Endothelial cell (in vitro differentiated cells): ENCODE measurements at regions not wholly inside any gene's neighbourhood (a gene's known extent, or its start where the extent isn't known, plus 50 kb on each side); places are given as distances from the start of the nearest gene placed in this dataset.

Experiments
- DNase-seq: peaks from one replicate; pipeline ENCODE4 v3.0.0; 2021; ENCODE audit warnings: low spot score
- H3K27ac Mint-ChIP-seq: one replicate; pipeline ENCODE4 v1.8.0; 2021; ENCODE audit warnings: mixed read lengths, inconsistent platforms; ENCODE audit not compliant: unreplicated experiment
- H3K27me3 Mint-ChIP-seq: one replicate; pipeline ENCODE4 v1.8.0; 2021; ENCODE audit warnings: mild to moderate bottlenecking, moderate library complexity, mixed read lengths, inconsistent platforms; ENCODE audit not compliant: unreplicated experiment
- H3K36me3 Mint-ChIP-seq: one replicate; pipeline ENCODE4 v1.8.0; 2021; ENCODE audit warnings: mild to moderate bottlenecking, low read depth, mixed read lengths, inconsistent platforms; ENCODE audit not compliant: unreplicated experiment
- H3K4me1 Mint-ChIP-seq: one replicate; pipeline ENCODE4 v1.8.0; 2021; ENCODE audit warnings: mild to moderate bottlenecking, mixed read lengths, inconsistent platforms; ENCODE audit not compliant: unreplicated experiment
- H3K4me3 Mint-ChIP-seq: one replicate; pipeline ENCODE4 v1.8.0; 2021; ENCODE audit warnings: mild to moderate bottlenecking, mixed read lengths, inconsistent platforms; ENCODE audit not compliant: unreplicated experiment
- H3K9me3 Mint-ChIP-seq: one replicate; pipeline ENCODE4 v1.8.0; 2021; ENCODE audit warnings: mixed read lengths, inconsistent platforms; ENCODE audit not compliant: unreplicated experiment
- CTCF ChIP-seq: fragments of 200-600 bp; sonication (generic); IDR thresholded peaks from one replicate; pipeline ENCODE4 v1.5.0; 2021; ENCODE audit warnings: antibody characterized with exemption; ENCODE audit not compliant: unreplicated experiment

GRCh38 chr6:7048894-7049293 lies 58.9 kb upstream of the RREB1 start:
- DNase-seq, result no peak
- no peak for TF ChIP-seq CTCF
- peaks cover 8% of the 10 kb centered on the region for H3K27me3 Mint-ChIP-seq
- no peaks in the 10 kb centered on the region for H3K9me3 Mint-ChIP-seq
- H3K4me1 Mint-ChIP-seq, result peaks cover 5% of the 10 kb centered on the region
- H3K36me3 Mint-ChIP-seq, result peaks cover 3% of the 10 kb centered on the region
- no peak overlapping the region for H3K27ac Mint-ChIP-seq
- no peak overlapping the region for H3K4me3 Mint-ChIP-seq

GRCh38 chr6:7050004-7050403 lies 57.8 kb upstream of the RREB1 start:
- no peak for DNase-seq
- TF ChIP-seq CTCF, result no peak
- Mint-ChIP-seq H3K4me3 (no peak overlapping the region), H3K27me3 (peaks cover 8% of the 10 kb centered on the region), H3K36me3 (peaks cover 3% of the 10 kb centered on the region), H3K9me3 (no peaks in the 10 kb centered on the region), H3K27ac (peak overlapping the region; percentile 86), H3K4me1 (peaks cover 5% of the 10 kb centered on the region)

GRCh38 chr6:7050872-7051779 lies 56.6 kb upstream of the RREB1 start:
- Mint-ChIP-seq H3K4me1 (peaks cover 5% of the 10 kb centered on the region), H3K27ac (peak overlapping the region; percentile 86), H3K36me3 (peaks cover 3% of the 10 kb centered on the region), H3K27me3 (peaks cover 8% of the 10 kb centered on the region), H3K4me3 (peak overlapping the region; percentile 78), H3K9me3 (no peaks in the 10 kb centered on the region)
- DNase-seq, result peak; percentile 53
- TF ChIP-seq CTCF, result no peak

GRCh38 chr6:7051780-7052442 lies 55.9 kb upstream of the RREB1 start:
- no peak overlapping the region for H3K27ac Mint-ChIP-seq
- H3K27me3 Mint-ChIP-seq, result peaks cover 8% of the 10 kb centered on the region
- no peaks in the 10 kb centered on the region for H3K9me3 Mint-ChIP-seq
- peak; percentile 54 for DNase-seq
- peaks cover 5% of the 10 kb centered on the region for H3K4me1 Mint-ChIP-seq
- TF ChIP-seq CTCF, result no peak
- peaks cover 3% of the 10 kb centered on the region for H3K36me3 Mint-ChIP-seq
- no peak overlapping the region for H3K4me3 Mint-ChIP-seq
